HG03066 (cell line): ENCODE measurements at regions not wholly inside any gene's neighbourhood (a gene's known extent, or its start where the extent isn't known, plus 50 kb on each side); places are given as distances from the start of the nearest gene placed in this dataset.
"Not testable (repeated sequence)": the region's sequence is repeated elsewhere in the genome, so short reads cannot be mapped to it uniquely, and the experiment has no call there.

Experiments used
- ATAC-seq: cut with Tn5 transposase; IDR thresholded peaks from one replicate; pipeline ENCODE4 v1.9.1; 2021; ENCODE audit warnings: low read depth; ENCODE audit not compliant: unreplicated experiment

DNA sequence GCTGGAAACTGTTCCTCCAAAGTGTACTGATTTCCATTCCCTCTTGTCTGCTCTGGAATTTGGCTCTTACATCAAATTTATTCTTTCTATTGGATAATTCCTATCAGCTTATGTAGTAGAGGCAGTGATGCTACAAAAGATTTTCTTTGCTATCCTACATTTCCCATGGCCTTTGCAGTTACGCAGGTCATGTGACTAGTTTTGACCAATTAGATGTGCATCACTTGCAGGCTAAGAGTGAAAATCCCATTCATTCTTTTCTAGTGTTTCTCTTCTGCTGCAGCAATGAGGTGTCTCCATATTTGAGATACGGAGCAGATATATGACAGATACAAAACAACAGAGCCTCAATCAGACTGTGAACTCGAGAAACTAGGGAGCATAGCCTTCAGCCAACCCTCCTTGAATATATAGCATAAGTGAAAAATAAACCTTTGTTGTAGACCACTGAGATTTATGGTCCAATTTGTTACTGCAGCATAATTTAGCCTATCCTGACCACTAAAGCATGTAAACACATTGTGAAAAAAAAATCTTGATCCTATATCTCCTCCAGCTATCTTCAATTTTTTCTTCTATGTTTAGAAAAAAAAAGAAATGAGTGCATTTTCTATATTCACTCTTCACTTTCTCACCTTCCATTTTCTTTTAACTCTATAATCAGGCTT, 102.0 kb downstream of the HNMT start:
- no peak for ATAC-seq

DNA sequence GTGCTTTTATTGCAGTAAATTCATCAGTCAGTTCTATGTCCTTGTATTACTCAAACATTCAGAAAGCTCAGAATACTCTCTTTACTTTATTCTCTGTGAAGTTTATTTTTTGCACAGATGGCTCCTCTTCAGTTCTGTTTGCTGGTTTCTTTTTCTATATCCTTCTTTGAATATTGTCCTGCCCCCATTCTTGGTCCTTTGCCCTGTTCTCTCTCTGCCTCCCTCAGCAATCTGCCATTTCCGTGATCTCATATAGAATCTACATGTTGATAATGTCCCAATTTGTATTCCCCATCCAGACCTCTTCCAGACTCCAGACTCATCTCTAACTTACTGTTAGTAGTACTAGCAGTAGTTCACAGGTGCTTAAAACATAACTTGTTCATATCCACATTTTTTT, 102.6 kb downstream of the HNMT start:
- no peak for ATAC-seq

DNA sequence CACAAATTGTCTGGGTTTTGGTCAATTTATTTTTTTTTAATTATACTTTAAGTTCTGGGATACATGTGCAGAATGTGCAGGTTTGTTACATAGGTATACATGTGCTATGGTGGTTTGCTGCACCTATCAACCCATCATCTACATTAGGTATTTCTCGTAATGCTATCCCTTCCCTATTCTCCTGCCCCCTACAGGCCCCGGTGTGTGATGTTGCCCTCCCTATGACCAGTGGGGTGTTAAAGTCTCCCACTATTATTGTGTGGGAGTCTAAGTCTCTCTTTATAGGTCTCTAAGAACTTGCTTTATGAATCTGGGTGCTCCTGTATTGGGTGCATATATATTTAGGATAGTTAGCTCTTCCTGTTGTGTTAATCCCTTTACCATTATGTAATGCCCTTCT, 104.4 kb downstream of the HNMT start:
- not testable (repeated sequence) for ATAC-seq

DNA sequence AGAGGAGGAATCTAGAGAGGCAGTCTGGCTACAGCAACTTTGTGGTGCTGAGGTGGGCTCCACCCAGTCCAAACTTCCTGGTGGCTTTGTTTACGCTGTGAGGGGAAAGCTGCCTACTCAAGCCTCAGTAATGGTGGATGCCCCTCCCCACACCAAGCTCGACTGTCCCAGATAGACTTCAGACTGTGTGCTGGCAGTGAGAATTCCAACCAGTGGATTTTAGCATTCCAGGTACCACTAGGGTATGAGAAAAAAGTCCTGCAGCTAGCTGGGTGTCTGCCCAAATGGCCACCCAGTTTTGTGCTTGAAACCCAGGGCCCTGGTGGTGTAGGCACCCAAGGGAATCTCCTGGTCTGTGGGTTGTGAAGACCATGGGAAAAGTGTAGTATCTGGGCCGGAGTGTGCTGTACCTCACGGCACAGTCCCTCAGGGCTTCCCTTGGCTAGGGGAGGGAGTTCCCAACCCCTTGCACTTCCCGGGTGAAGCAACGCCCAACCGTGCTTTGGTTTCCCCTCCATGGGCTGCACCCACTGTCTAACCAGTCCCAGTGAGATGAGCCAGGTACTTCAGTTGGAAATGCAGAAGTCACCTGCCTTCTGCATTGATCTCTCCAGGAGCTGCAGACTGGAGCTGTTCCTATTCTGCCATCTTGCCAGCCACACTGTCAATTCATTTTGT, 106.9 kb downstream of the HNMT start:
- not testable (repeated sequence) for ATAC-seq

DNA sequence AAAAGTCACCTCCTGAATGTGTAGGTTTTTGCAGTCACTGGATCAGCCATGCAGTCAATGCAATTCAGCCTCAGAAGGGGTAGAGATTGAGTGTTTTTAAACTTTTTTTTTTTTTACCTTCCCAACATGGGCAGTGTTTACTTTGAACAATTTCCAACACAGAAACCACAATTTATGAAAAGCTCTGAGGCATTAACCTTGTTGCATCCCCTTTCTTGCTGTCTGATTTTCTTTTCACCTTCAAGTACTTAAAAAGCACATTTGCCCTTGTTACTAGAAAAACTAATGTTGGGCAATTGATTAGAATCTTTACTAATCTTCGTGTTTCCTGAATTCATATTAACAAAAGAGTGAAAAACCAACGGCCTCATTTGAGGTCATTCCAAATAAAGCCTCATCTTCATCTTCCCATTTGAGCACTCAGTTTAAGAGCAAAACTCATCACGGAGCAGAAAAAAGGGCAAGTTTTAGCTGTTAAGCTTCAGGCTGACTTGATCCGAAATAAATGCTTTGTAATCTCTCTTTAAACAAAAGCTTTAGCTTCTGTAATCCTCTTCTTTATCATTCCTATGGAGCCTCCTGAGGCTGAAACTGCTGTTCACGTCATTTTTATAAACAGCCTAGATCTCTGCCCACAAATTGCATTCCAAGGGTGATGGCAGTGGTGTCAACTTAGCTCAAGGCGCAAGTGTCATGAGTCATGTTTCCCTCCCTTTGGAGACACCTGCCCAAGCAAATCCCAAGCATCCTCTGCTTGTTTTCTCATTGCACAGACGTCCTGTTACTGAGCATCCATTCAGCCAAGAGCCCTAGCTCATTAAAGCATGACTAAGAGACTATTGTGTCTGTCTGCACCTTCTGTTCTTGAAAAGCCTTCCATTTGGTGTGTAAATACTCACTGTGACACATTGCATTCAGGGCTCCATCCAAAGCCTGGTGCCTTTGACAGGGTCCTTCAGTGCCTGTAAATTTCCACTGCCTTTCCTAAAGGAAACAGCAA, 107.7 kb downstream of the HNMT start:
- no peak for ATAC-seq

DNA sequence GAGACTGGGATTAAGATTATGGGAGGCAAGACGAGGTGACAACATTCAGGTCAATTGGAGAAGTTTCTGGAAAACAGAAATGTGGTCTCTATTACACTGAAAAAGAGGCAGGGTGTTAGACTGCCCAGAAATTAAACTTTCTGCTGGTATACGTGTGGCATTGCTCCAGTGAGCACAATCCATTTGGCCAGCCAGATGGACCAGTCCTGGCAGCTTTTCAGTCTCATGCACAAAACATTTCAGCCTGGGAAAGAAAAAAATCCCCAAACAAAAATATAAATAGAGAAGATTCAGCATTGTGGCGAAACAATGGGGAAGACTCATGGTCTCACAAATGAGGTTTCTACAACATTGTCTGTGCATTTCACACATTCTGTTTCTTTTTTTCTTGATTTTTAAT, 113.9 kb downstream of the HNMT start:
- no peak for ATAC-seq

DNA sequence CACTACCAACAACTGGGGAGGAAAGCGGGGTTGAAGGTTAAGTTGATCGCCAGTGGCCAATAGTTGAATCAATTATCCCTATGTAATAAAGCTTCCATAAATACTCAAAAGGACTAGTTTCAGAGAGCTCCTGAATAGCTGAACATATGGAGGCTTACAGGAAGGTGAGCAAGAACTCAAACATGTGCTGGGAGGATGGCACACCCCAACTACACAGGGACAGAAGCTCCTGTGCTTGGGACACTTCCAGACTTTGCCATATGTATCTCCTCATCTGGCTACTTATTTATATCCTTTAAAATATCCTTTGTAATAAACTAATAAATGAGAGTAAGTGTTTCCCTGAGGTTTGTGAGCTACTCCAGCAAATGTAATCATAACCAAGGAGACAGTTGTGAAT, 115.7 kb downstream of the HNMT start:
- no peak for ATAC-seq

DNA sequence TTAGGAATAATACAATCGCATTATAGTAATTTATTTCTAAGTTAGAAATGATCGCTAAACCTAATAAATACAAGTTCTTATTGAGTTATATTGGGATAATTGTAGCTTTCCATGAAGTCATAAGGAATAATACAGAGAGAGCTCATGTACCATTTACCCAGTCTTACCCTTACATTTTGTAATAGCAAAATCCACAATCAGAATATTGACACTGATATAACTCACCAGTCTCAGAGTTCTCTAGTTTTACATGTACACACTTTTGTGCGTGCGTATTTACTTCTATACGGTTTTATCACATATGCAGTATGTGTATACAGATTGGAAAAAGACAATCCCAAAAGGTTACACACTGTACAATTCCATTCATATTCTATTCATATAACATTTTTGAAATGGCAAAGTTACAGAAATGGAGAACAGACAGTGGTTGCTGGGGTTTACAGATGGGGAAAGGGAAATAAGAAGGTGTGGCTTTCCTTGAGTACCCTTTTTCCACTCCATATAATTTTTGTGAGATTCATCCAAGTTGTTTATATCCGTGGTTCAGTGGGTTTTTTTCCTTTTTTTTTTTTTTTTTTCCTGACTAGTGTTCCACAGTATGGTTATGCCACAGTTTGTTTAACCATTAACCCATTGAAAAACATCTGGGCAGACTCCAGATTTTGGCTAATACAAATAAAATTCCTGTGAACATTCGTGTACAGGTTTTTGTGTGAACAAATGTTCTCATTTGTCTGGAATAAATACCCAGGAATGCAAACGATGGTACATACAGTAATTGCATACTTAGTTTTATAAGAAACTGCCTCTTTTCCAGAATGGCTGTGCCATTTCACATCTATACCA, 117.2 kb downstream of the HNMT start:
- no peak for ATAC-seq

DNA sequence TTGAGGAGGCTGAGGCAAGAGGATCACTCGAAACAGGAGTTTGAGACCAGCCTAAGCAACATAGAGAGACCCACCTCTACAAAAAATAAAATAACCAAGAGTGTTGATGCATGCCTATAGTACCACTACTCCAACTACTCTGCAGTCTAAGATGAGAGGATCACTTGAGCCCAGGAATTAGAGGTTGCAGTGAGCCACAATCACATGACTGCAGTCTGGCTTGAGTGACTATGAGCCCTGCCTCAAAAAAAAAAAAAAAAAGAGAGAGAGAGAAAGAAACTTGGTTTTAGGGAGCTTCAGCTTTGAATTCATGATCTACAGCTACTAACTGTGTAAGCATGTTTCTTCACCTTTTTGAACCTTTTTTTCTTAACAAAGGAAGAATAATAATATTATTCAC, 119.9 kb downstream of the HNMT start:
- no peak for ATAC-seq

DNA sequence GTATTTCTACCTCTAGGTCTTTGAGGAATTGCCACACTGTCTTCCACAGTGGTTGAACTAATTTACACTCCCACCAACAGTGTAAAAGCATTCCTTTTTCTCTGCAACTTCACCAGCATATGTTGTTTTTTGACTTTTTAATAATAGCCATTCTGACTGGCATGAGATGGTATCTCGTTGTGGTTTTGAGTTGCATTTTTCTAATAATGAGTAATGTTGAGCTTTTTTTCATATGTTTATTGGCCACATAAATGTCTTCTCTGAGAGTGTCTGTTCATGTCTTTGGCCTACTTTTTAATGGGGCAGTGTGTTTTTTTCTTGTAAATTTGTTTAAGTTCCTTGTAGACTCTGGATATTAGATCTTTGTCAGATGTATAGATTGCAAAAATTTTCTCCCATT, 121.2 kb downstream of the HNMT start:
- ATAC-seq, result not testable (repeated sequence)

DNA sequence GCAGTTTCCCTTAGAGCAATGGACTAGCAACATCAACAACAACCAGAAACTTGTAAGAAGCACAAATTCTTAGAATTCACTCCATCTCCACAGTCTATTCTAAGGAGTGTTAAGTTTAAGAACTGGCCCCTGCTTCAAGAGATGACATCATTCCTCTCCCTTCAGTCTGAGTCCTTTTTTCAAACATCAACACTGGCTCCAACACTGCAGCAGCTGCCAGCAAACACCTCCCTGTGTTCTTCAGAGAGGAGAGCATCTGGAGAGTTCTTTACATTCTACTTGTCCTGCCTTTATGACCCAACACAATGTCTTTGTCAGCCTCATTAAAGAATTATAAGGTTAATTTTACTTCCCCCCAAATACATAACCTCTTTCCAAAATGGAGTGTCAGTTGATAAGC, 122.3 kb downstream of the HNMT start:
- ATAC-seq, result no peak

DNA sequence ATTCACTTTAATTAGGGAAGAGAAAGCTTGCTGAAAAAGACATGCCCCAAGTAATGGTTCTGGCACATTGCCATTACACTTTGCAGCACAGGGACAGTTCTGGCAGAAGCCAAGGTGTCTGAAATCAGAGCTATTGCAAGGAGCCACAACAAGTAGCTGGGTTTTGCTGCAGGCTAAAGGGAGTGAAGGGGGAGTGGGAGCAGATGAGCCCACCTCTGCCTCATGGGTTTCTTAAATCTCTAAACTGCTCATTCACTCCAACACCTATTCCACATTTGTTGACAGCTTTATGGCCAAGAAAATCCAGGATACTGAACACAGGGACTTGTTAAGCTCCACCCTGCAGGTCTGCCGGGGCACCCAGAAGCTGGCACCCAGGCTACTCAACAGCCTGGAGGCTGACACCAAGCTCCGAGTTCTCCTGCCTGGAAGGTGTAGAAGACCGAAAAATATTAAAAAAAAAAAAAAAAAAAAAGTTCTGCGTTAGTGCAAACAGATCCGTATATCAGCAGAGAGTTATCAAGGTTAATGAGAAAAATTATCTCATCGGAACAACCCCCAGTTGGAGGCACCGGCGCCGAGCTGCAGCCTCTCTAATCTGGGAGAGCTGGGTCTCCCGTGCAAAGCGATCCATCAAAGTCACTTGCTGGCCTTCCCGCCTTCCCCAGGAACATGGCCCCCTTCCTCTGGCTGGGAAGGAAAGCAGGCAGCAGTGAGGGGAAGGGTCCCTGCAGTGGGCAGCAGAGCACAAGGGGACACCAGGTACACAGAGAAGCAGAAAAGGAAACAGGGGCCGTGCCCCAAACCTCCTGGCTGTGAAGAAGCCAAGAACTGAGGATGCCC, 123.7 kb downstream of the HNMT start:
- ATAC-seq, result no peak

DNA sequence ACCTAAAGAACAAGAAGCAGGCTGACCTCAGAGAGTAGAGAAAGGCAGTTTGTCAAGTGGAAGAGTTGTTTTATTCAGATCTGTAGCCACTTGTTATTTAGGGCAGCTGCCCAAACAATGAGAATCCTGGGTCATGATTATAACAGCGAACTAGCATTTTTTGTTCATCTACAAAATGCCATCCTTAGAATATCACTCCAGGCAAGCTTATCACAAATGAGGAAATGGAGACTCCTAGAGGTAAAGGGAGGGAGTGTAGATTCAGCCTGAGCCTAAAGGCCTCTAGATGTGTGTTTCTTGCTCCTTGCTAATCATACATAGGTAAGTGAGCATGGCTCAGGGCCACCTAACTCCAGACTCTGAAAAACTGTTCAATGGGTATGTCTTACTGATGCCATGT, 126.1 kb downstream of the HNMT start:
- no peak for ATAC-seq

DNA sequence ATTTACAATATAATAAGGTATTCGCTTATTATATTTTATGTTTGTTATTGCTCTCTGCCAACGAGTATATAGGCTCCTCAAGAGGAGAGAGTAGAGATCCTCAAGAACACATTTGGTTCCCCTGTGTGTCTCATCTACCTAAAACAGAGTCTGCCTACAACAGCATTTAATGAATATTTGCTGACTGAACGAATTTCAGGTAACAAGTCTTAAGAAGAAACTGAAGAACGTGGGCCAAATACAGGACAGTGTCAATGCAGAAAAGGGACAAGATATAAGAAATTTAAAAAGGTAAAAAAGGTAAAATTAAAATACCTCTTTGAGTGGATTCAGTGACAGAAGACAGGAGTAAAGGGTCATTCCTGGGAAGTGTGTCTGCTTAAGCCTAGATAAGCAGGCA, 129.2 kb downstream of the HNMT start:
- ATAC-seq, result no peak

DNA sequence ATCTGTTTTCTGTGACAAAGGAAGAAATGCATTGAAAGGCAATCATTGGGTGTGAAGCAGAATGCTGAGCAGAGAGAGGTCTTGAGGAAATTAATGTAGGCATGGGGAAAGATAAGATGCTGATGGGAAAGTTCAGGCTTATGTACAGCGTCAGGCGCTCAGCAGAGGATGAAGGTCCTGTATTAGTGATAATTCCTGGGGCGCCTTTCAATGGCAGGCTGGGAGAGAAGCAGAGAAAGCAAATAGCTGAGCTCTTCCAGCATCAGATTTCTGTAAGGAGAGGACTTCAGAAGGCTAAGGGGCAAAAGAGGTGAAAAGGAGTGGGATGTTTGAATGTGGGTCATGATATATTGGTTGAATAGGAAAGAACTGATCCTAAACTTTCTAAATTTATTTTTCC, 129.8 kb downstream of the HNMT start:
- ATAC-seq, result no peak

DNA sequence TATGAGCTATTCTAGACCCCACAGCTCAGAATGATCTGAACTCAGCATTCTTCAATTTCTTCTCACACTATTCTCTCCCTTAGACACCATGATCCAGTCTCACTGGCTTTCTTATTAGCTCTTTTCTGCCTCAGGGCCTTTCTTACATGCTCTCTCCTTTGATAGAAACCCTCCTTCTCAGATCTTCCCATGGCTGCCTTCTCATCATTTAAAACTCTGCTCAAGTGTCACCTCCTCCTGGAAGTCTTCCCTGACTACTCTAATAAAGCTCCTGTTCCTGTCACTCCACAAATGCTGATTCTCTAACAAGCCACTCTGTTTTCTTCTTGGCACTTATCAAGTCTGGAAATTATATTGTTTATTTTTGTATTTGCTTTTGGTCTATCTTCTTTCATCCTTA, 131.1 kb downstream of the HNMT start:
- ATAC-seq, result no peak

DNA sequence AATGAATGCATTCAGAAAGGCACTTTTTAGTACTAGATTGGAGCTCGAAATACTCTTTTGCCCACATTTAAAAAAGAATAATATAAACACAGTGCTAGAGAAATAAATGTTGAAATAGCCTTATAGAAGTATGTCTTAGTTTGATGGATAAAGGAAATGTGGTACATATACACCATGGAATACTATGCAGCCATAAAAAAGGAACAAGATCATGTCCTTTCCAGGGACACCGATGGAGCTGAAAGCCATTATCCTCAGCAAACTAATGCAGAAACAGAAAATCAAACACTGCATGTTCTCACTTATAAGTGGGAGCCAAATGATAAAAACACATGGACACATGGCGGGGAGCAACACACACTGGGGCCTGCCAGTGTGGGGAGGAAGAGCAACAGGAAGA, 135.0 kb downstream of the HNMT start:
- ATAC-seq, result not testable (repeated sequence)

DNA sequence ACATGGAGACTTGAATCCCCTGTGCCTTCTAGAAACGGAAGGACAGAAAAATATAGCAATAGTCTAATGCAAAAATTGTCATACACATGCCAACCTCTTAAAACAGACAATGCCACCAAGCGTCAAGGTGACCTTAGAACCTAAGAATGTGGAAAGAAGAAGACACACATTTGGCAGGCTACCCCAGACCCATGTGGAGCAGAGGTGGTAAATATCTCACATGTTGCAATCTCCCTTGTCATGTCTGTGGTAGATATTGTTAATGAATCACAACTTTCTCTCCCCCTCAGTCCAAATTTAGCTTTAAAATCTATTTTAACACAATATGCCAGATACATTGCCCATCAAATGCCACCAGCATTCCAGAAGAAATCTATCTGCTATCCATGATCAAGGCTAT, 137.4 kb downstream of the HNMT start:
- no peak for ATAC-seq

DNA sequence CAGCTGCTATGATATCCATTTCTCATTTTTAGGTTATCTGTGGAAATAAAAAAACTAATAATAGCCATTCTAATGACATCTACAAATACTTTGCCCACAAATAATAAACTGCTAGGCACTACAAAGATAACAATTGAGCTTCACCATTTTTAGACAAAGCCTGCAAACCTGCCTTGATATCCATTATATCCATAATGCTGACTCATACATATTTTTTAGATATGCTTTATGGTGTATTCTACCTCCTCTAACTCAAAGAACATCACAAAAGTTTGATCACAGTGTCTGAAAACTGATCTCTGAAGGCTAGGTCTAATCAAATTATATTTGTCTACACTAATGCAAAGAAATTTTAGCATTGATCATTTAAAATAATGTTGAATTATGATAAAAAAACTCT, 138.4 kb downstream of the HNMT start:
- ATAC-seq, result no peak

DNA sequence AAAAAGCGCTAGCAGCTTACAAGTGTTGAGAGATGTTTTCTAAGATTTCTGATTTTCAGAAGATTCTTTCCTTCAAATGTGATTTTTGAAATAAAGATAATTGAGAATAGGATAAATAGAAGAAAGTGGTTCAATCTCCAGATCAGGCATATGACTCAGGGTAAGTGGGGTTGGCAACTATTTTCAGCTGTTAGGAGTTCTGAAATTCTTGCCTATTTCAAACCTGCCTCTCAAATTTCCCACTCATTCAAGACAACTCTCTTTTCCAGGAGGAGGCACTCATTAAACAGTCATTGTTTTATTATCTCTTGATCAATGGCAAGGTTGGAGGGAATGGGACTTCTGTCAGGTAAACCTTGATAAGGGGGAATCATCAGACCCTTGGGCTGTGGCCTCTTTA, 138.9 kb downstream of the HNMT start:
- ATAC-seq, result no peak
